Immature natural killer cell (primary cell): ENCODE measurements at regions not wholly inside any gene's neighbourhood (a gene's known extent, or its start where the extent isn't known, plus 50 kb on each side); places are given as distances from the start of the nearest gene placed in this dataset.
A peak's percentile ranks its signal among the peaks of the same experiment; 100 is the strongest.

Experiments used
- DNase-seq, 3 donors: peaks; one replicate each; pipeline ENCODE4 v3.0.0; 2022; ENCODE audit warnings: mixed read lengths in 1 of 3
- H3K27ac Mint-ChIP-seq, 6 donors: one replicate each; pipeline ENCODE4 v1.8.0; 2020; ENCODE audit warnings: mixed read lengths in 6 of 6, mild to moderate bottlenecking in 5 of 6, inconsistent platforms in 4 of 6, moderate library complexity in 3 of 6
- H3K27me3 Mint-ChIP-seq, 3 donors: one replicate each; pipeline ENCODE4 v1.8.0; 2020 to 2021; ENCODE audit warnings: low read depth in 3 of 3, mild to moderate bottlenecking in 3 of 3, mixed read lengths in 3 of 3, moderate library complexity in 3 of 3, inconsistent platforms in 1 of 3
- H3K36me3 Mint-ChIP-seq, 3 donors: one replicate each; pipeline ENCODE4 v1.8.0; 2020; ENCODE audit warnings: mixed read lengths in 3 of 3, inconsistent platforms in 2 of 3, mild to moderate bottlenecking in 2 of 3
- H3K4me1 Mint-ChIP-seq, 2 donors: one replicate each; pipeline ENCODE4 v1.8.0; 2020; ENCODE audit warnings: inconsistent platforms in 2 of 2, mild to moderate bottlenecking in 2 of 2, mixed read lengths in 2 of 2, moderate library complexity in 1 of 2
- H3K4me3 Mint-ChIP-seq, 5 donors: one replicate each; pipeline ENCODE4 v1.8.0; 2020; ENCODE audit warnings: mild to moderate bottlenecking in 5 of 5, mixed read lengths in 5 of 5, inconsistent platforms in 3 of 5, moderate library complexity in 3 of 5
- H3K9me3 Mint-ChIP-seq, 6 donors: one replicate each; pipeline ENCODE4 v1.8.0; 2020; ENCODE audit warnings: mild to moderate bottlenecking in 6 of 6, mixed read lengths in 6 of 6, inconsistent platforms in 4 of 6, moderate library complexity in 3 of 6

DNA sequence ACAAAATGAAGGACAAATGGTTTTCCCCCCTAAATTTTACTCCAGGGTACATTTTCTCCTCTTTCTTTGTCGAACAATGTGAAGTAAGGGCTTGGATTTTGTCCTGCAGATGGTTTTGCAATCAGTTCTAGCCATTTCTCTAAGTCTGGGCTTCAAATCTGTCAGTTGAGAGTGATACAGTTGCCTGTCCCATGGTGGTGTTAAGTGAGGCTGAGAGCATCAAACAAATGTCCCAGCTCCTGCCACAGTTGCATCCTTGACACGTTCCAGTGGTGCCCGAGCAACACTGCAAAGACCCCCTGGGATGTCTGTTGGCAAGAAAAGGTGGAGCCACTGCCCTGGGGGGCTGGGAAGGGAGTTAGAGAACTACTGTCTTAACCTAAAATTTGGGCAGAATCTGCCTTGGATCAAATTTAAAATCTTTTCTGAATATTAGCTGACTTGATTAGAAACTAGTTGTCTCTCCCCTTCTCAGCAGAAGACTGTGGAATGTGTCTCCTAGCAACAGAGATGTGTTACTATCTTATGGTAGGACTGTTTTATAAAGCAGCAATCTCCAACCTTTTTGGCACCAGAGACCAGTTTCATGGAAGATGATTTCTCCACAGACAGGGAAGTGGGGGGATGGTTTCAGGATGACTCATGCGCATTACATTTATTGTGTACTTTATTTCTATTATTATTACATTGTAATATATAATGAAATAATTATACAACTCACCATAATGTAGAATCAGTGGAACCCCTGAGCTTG is 102.0 kb upstream of the STEAP1B start:
- Mint-ChIP-seq H3K9me3 (no peaks in the 10 kb centered on the region), H3K27ac (no peak overlapping the region), H3K4me1 (no peaks in the 10 kb centered on the region), H3K36me3 (no peaks in the 10 kb centered on the region), H3K4me3 (no peak overlapping the region), H3K27me3 (peaks cover 0 to 12% (median 5%) of the 10 kb centered on the region in 3 donors)
- no peak for DNase-seq

DNA sequence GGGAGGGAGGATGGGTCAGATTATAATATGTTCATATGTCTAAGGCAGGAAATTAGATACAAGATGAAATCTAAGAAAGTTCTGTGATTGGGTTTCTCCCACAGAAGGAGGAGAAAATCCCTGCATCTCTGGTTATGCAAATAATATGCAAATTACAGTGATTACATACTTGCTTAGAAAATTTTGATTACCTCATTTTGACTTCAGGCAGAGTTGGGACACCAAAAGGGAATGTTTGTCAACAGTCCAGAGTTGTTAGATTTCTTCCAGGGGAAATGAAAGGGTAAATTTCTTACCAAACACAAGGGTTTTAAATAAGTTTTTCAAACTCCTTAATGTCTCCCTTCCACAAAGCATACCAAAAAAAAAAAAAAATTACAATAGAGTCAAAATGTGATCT is 101.4 kb upstream of the STEAP1B start:
- no peaks in the 10 kb centered on the region for H3K9me3 Mint-ChIP-seq
- no peak overlapping the region for H3K27ac Mint-ChIP-seq
- peaks cover 0 to 12% (median 5%) of the 10 kb centered on the region in 3 donors for H3K27me3 Mint-ChIP-seq
- H3K36me3 Mint-ChIP-seq: no peaks in the 10 kb centered on the region
- no peak overlapping the region for H3K4me3 Mint-ChIP-seq
- no peaks in the 10 kb centered on the region for H3K4me1 Mint-ChIP-seq
- DNase-seq: no peak

DNA sequence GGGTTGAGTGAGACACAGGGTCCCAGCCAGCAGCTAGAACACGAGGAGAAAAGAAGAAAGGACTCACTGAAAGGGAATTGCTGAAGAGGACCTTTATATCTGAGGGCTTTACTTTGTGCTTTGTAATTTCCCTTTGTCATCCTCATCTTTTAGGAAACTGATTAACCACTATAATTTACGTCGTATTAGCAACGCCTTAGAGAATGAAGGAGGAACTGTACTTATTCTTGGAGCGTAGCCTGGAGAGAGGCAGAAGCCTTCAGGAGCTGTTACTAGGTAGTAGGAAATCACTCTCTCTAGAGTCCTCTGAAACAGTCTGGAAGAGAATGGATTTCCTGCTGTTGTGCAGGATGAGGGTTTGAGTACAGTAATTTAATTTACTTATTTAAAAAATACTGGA is 101.0 kb upstream of the STEAP1B start:
- Mint-ChIP-seq H3K27ac (no peak overlapping the region), H3K9me3 (no peaks in the 10 kb centered on the region), H3K36me3 (no peaks in the 10 kb centered on the region), H3K4me3 (no peak overlapping the region), H3K4me1 (no peaks in the 10 kb centered on the region), H3K27me3 (peaks cover 0 to 12% (median 5%) of the 10 kb centered on the region in 3 donors)
- no peak for DNase-seq

DNA sequence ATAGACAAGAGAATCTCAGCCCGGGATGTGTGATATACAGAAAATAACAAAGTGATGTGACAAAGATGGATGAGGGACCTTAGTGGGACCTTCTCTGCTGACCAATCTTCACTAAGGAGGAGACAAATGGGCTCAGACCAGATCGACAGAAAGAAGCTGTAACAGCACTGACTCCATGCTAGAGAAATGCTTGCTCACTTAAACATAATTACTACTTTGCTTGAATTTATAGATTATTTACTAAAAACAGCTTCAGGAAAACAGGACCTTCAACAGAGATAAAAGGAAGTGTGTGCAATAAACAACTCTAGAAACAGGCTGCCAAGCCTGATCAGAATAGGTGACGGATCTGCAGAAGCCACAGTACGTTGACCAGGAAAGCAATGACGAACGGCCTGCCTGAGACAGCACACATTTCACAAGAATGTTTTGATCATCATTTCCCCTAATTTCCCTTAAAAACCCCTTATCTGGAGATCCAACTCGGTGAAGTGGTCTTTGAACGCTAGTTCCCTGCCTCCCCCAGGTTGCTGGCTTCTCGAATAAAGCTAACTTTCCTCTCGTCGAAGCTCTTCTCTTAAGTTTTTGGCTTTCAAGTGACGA is 98.4 kb upstream of the STEAP1B start:
- Mint-ChIP-seq H3K27me3 (peaks cover 0 to 6% (median 5%) of the 10 kb centered on the region in 3 donors), H3K4me3 (no peak overlapping the region)
- DNase-seq: no peak

DNA sequence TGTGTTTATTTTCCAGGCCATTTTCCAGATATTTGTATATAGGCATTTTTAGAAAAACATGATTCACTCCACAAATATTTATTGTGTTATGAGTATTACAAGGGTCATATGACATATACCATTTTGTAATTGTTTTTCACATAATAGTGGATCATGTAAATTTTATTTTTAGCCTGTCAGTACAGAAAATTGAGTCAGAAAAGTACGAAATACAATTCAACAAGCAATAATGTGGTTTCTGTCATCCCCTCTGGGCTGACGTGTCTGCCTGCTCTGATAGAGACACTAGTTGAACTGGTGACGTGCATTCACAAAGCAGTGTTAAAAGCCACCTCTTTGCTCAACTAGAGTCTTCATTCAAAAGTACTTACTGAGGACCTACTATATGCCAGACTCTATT is 97.9 kb upstream of the STEAP1B start:
- no peaks in the 10 kb centered on the region for H3K36me3 Mint-ChIP-seq
- DNase-seq: no peak
- H3K4me3 Mint-ChIP-seq: no peak overlapping the region
- peaks cover 0 to 3% (median 0%) of the 10 kb centered on the region in 6 donors for H3K9me3 Mint-ChIP-seq
- no peak overlapping the region for H3K27ac Mint-ChIP-seq
- peaks cover 0 to 5% (median 5%) of the 10 kb centered on the region in 3 donors for H3K27me3 Mint-ChIP-seq
- H3K4me1 Mint-ChIP-seq: no peaks in the 10 kb centered on the region

More for the DNA sequence above, 98.4 kb upstream of the STEAP1B start:
- H3K36me3 Mint-ChIP-seq: no peaks in the 10 kb centered on the region
- no peak overlapping the region for H3K27ac Mint-ChIP-seq
- no peaks in the 10 kb centered on the region for H3K4me1 Mint-ChIP-seq
- peaks cover 0 to 1% (median 0%) of the 10 kb centered on the region in 6 donors for H3K9me3 Mint-ChIP-seq

DNA sequence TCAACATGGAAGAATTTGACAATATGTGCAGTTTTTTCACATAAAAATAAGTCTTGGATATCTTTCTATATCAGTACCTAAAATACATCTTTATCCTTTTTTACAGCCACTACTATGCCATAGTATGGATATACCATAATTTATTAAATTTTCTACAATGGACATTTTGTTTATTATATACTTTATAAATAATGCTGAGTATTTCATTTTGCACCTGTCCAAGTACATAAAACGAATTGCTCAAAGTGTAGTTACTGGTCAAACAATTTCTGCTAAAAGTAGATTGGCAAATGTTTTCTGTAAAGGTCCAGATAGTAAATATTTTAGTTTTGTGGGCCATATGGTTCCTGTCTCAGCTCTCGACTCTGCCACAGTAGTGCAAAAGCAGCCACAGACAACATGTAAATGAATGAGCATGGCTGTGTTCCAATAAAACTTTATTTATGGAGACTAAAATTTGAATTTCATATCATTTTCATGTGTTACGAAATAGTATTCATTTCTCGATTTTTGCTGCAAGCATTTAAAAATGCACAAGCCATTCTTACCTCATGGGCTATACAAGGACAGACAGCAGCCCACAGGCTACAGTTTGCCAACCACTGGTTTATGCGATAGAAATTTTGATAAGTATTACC is 96.9 kb upstream of the STEAP1B start:
- Mint-ChIP-seq H3K4me3 (no peak overlapping the region), H3K9me3 (peaks cover 0 to 3% (median 0%) of the 10 kb centered on the region in 6 donors), H3K27ac (no peak overlapping the region), H3K36me3 (no peaks in the 10 kb centered on the region), H3K4me1 (no peaks in the 10 kb centered on the region), H3K27me3 (peaks cover 0 to 5% (median 5%) of the 10 kb centered on the region in 3 donors)
- no peak for DNase-seq

DNA sequence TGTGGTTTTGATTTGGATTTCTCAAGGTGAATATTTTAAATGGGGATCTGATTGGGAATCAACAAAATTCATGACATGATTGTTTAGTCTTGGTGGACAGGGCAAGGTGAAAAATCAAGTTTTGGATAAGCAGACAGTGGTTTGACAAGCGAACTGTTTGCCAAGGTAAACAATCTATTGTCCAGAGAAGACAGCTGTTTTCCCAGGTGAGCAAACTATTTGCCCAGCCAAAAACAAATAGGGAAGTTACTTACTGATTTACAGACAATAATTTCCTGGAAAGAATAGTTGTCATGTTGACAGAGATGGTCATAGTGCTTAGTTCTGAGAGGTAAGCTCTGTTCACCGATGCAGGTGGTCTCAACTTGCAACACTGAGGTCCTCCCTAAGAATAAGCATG is 94.0 kb upstream of the STEAP1B start:
- Mint-ChIP-seq H3K27me3 (peaks cover 2 to 13% (median 2%) of the 10 kb centered on the region in 3 donors), H3K4me1 (no peaks in the 10 kb centered on the region), H3K27ac (no peak overlapping the region), H3K36me3 (no peaks in the 10 kb centered on the region), H3K4me3 (no peak overlapping the region), H3K9me3 (peaks cover 0 to 3% (median 0%) of the 10 kb centered on the region in 6 donors)
- no peak for DNase-seq

DNA sequence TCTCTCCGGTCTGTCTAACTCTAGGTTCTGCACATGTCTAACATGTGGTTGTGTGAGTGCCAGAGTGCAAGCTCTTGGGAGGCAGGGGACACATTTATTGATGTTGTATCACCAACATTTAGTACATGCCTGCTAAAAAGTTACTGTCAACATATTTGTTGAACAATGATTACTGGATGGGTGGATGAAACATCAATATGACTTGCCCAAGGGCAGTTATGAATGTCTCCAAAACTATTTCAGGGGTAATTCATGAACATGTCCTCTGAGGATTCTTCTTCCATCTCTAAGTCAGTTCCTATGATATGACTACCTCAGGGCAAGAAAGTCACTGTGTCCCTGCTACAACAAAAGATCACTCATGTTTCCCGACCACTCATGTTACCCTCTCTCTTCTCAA is 91.3 kb upstream of the STEAP1B start:
- no peak overlapping the region for H3K27ac Mint-ChIP-seq
- no peak overlapping the region for H3K4me3 Mint-ChIP-seq
- DNase-seq: no peak
- peaks cover 0 to 14% (median 3%) of the 10 kb centered on the region in 3 donors for H3K27me3 Mint-ChIP-seq
- H3K36me3 Mint-ChIP-seq: no peaks in the 10 kb centered on the region
- peaks cover 0 to 3% (median 0%) of the 10 kb centered on the region in 6 donors for H3K9me3 Mint-ChIP-seq
- H3K4me1 Mint-ChIP-seq: peaks cover 6 to 13% of the 10 kb centered on the region in 2 donors

DNA sequence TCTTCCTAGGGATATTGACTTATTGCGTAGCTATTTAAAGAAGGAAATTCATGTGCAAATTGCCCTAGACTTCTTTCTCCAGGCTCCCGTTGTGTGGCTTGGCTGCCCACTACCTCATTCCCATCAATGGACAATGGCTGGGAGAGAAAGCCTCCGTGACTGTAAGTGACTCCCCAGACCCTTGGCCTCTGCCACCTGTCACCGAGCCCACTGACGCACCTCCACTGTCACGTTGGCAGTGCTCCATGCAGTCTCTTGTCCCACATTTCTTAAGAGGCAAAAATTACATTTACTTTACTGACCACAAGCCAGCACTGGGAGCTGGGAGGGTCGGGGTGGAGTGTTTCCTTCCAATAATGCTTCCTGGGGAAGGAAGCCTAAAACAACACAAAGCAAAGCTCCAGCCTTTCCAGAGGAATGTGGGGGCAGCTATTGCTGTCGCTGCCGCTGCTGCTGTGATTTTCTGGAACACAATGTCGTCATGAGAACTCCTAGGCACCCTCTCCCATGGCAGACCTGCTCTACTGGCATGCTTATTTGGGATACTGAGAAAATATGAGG is 89.7 kb upstream of the STEAP1B start:
- H3K9me3 Mint-ChIP-seq: peaks cover 0 to 3% (median 0%) of the 10 kb centered on the region in 6 donors
- no peaks in the 10 kb centered on the region for H3K36me3 Mint-ChIP-seq
- H3K4me3 Mint-ChIP-seq: no peak overlapping the region
- H3K4me1 Mint-ChIP-seq: peaks cover 6 to 13% of the 10 kb centered on the region in 2 donors
- peaks cover 0 to 14% (median 3%) of the 10 kb centered on the region in 3 donors for H3K27me3 Mint-ChIP-seq
- no peak overlapping the region for H3K27ac Mint-ChIP-seq
- DNase-seq: no peak

DNA sequence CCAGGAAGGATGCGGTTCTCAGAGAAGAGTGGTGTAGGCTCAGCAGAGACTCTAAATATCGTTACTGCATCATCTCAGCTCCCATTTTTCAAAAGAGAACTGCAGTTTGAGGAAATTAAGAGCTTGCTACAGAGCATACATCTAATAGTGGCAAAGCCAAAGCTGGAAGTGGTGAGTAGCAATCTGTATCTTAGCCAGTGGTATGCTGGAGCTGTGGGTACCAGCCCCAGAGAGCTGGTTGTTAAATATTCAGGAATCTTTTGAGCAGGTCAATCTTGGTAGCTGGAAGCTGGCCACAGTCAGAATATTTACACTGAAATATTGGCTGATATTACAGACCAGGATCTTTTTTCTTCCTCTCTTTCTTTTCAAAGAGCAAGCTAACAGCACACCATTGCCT is 88.4 kb upstream of the STEAP1B start:
- H3K27ac Mint-ChIP-seq: no peak overlapping the region
- peaks cover 6 to 13% of the 10 kb centered on the region in 2 donors for H3K4me1 Mint-ChIP-seq
- H3K27me3 Mint-ChIP-seq: peaks cover 0 to 14% (median 3%) of the 10 kb centered on the region in 3 donors
- H3K9me3 Mint-ChIP-seq: peaks cover 0 to 1% (median 0%) of the 10 kb centered on the region in 6 donors
- H3K4me3 Mint-ChIP-seq: no peak overlapping the region
- DNase-seq: no peak
- no peaks in the 10 kb centered on the region for H3K36me3 Mint-ChIP-seq

DNA sequence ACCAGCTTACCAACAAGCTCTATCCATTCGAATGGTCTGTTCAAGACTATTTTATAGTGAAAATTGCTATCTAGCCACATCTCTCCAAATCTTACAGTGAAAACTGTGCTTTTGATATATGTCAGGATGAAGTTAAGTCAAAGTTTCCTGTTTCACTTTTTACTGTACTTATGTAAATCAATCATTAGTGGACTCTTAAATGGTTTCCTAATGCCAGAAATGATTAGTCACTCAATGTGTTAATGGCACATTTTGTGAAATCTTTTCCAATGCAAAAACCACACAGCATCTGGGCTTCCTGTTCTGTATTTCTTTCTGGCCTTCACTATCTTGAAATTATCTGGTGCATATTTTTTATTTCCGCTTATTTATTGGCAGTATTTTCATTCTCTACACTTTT is 87.3 kb upstream of the STEAP1B start:
- Mint-ChIP-seq H3K27me3 (peaks cover 0 to 14% (median 3%) of the 10 kb centered on the region in 3 donors), H3K4me3 (peak overlapping the region in 1 of 5 donors; percentile 34), H3K9me3 (no peaks in the 10 kb centered on the region), H3K27ac (peak overlapping the region in 1 of 6 donors; percentile 7), H3K36me3 (no peaks in the 10 kb centered on the region), H3K4me1 (peaks cover 6 to 13% of the 10 kb centered on the region in 2 donors)
- DNase-seq: no peak

DNA sequence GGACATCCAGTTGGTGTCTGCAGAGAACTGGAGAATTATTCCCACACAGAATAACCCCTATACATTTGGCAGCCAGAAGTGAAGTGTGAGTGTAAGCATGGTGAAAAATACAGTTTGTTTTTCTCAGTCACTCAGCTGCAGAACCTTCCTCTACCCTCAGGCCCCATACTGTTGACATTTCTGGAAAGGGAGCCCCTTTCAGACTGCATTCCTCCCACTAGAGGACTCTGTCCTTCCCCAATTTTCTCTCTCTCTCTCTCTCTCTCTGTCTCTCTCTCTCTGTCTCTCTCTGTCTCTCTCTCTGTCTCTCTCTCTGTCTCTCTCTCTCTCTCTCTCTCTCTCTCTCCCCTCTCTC is 86.8 kb upstream of the STEAP1B start:
- peak overlapping the region in 1 of 6 donors; percentile 7 for H3K27ac Mint-ChIP-seq
- H3K4me3 Mint-ChIP-seq: no peak overlapping the region
- H3K9me3 Mint-ChIP-seq: no peaks in the 10 kb centered on the region
- no peaks in the 10 kb centered on the region for H3K36me3 Mint-ChIP-seq
- H3K4me1 Mint-ChIP-seq: peaks cover 6 to 13% of the 10 kb centered on the region in 2 donors
- no peak for DNase-seq
- peaks cover 0 to 14% (median 3%) of the 10 kb centered on the region in 3 donors for H3K27me3 Mint-ChIP-seq

DNA sequence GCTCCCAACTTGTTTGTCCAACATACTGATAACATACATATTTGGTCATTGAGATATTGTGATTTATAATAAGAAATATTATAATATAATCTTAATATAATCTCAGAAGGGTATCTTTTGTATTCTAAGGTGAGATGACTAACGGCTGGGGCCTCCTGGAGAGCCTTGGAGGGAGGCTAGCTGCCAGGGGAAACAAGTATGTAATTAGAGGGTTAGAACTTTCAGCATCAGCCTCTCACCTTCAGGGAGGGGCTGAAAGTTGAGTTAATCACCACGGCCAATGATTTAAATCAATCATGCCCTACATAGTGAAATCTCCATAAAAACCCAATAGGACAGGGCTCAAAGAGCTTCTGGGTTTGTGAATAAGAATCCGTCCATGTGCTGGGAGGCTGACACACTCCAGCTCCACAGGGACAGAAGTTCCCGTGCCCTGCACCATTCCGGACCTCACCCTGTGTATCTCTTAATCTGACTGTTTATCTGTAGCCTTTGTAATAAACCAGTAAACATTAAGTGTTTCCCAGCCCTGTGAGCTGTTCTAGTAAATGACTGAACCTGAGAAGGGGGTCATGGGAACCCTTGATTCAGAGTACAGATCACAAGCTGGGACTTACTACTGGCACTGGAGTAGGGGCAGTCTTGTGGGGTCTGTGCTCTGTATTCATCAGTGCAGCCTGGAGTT is 86.3 kb upstream of the STEAP1B start:
- no peak overlapping the region for H3K27ac Mint-ChIP-seq
- no peak overlapping the region for H3K4me3 Mint-ChIP-seq
- H3K4me1 Mint-ChIP-seq: peaks cover 6 to 13% of the 10 kb centered on the region in 2 donors
- peaks cover 0 to 13% (median 3%) of the 10 kb centered on the region in 3 donors for H3K27me3 Mint-ChIP-seq
- no peak for DNase-seq
- no peaks in the 10 kb centered on the region for H3K36me3 Mint-ChIP-seq
- H3K9me3 Mint-ChIP-seq: no peaks in the 10 kb centered on the region
